NCI-H226 (cell line): ENCODE measurements at regions not wholly inside any gene's neighbourhood (a gene's known extent, or its start where the extent isn't known, plus 50 kb on each side); places are given as distances from the start of the nearest gene placed in this dataset.
A peak's percentile ranks its signal among the peaks of the same experiment; 100 is the strongest.

Experiments
- DNase-seq: peaks from one replicate; pipeline ENCODE4 v3.0.0-alpha.2; 2015

GRCh38 chr7:91636728-91637127, 243.8 kb downstream of the MTERF1 start:
- DNase-seq: no peak

DNA sequence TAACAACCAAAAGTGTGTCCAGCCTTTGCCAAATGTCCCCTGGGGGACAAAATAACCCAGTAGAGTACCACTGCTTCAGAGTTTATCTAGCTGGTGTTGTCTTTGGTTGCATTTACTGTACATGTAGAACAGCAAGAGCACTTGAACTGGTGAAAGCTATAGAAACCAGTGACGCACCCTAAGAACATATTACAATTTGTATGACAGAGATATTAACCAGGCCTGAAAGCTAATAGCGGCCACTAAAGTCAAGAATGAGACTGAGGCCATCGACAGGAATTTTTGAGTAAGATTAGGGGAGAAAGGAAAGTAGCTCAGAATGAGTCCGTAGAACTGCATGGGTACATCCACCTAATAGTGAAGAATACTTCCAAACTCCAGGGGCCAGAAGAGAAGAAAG, 236.2 kb downstream of the MTERF1 start:
- DNase-seq: no peak

DNA sequence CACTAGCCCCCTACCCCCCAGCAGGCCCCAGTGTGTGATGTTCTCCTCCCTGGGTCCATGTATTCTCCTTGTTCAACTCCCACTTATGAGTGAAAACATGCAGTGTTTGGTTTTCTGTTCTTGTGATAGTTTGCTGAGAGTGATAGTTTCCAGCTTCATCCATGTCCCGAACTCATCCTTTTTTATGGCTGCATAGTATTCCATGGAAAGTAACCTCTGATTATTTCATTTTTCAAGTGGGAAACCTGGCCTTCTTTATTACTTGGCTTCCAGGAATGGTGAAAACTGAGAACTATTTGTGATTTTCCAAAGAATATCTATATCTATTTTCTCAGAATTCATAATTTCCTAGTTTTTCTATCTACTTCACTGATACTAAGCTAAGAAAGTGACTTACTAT, 235.0 kb downstream of the MTERF1 start:
- DNase-seq: no peak

DNA sequence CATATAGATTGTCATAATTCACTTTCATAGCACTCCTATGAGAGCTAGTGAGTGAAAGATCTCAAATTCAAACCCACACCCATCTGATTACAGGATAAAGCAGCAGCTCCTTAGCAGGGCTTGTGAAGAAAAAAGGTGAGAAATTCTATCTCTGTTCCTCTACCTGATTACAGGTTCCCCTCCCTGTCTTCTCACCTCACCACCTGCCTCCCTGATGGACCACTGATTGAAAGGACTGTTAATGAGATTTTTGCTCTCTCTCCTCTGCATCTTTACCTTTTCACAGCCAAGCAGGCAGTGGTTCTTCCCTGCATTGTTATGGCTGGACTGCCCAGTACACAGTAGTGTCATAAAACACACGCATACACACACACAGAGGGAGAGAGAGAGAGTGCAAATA, 228.5 kb downstream of the MTERF1 start:
- DNase-seq: no peak

GRCh38 chr7:91653286-91653685, 227.2 kb downstream of the MTERF1 start:
- no peak for DNase-seq

- peak; percentile 62 for DNase-seq
These were observed 224.8 kb downstream of the MTERF1 start for GRCh38 chr7:91655656-91656055.

DNA sequence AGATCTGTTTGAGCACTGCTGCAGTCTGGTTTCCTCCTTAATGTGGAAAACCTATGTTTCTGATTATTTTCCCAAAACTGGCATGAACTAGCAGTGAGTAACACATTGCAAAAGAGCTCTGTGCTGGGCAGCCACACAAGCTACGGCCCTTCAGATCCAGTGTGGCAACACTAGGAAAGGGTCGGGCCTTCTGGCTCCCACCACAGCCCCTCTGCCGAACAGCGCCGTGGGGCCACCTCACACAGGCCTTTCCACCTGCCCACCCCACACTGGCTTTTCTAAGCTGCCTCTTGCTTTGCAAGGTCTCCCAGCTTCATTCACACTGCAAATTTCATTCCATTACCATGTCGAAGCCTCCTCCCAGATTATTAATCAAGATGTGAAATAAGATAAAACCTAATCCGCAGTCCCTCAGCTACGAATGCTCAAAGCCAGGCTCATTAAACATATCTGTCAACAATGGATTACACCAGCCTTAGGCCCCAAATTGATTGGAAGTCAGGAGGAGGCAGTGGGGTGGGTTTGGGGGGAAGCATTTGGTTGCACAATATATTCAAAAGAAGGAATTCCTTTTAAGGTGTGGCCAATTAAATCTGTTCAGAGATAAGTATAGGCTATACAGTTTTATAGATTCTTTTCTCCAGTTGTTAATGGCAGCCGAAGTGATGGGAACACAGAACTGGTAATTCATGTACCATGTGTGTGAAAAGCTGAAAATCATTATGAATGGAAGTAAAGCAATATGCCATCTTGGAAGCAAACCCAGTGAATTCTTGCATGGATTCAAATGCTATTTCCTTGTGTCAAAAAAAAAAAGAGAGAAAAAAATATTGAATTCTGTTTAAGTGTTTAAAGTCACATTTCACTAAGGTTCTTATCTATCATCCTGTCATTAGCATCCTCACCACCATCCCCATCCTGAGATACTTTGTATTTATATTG, 223.7 kb downstream of the MTERF1 start:
- DNase-seq: peak; percentile 80

DNA sequence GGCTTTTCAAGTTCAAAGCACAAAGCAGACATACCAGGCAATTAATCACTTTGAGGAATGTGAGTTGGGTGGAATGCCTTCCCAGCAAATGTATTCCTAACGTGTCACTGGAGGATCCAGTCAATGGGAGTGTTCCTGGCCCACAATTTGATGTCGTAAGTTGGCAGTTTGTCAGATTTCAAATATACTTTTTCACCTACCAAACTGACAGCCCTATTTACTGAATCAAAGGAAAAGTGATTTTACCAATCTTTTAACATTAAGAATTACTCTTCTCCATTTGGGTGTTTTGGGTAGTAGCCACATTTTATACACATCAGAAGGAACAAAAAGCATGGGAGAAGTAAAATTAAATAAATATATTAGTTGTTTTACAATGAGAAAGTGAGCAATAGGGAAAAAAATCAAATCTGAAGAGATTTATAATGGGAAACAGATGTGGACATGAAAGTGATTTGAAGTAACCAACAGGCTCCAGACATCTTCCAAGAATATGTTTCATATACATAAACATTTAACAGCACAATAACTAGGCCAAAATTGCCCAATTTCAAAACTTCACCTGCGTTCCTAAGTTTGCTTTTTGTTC, 222.9 kb downstream of the MTERF1 start:
- peak; percentile 95 for DNase-seq

DNA sequence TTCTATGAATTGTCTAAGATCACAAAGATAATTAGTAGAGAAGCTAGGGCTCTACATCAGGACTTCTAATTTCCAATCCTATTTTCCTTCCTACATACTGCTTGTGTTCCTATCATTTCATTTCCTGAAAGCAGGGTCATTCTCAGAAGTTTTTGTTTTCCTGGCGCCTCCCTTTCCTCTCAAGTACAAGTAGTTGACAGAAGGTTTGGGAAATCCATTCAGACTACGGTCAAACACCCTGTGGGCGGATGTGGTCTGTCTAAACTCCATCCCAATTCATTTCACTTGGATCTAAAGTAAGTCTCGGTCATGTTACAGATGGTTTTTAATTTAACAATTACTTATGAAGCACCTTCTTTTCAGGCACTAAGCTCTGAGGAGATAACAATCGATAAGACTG, 221.4 kb downstream of the MTERF1 start:
- no peak for DNase-seq

DNA sequence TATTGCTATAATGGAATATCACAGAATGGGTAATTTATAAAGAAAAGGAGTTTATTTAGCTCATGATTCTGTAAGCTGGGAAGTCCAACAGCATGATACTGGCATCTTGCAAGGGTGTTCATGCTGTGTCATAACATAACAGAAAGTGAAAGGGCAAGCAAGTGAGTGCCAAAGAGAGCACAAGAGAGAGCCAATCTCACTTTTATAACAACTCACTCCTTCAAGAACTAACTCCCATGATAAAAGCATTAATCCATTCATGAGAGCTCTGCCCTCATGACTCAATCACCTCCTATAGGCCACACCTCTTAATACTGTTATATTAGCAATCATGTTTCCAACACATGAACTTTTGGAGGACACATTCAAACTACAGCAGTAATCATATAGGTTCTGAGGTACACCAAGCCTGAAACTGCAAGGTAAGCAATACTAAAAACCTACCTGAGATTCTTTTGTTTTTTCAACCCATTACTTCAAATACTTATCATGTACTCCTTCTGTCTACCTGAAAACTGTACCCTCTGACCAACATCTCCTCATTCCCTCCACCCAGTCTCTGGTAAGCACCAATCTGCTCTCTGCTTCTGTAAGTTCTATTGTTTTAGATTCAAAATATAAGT, 219.7 kb downstream of the MTERF1 start:
- no peak for DNase-seq

- DNase-seq: no peak
These were observed 218.8 kb downstream of the MTERF1 start for GRCh38 chr7:91661727-91662126.

DNA sequence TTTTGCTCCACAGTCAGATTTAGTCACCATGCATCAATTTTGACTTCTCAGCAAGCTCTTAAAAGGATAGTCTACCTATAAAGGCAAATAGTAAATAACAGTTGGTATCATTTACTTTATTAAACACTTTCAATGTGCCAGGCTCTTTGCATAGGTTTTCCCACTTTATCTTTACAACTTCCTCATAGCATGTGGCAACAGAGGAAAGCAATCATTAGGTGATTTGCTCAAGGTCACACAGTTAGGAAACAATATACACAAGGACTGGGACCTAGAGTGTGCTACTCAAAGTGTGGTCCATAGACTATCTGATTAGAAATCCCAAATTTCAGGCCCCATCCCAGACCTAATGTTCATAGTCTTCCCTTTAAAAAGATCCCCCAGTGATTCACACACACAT, 212.3 kb downstream of the MTERF1 start:
- DNase-seq: no peak

GRCh38 chr7:91671245-91671644, 209.3 kb downstream of the MTERF1 start:
- DNase-seq: no peak

DNA sequence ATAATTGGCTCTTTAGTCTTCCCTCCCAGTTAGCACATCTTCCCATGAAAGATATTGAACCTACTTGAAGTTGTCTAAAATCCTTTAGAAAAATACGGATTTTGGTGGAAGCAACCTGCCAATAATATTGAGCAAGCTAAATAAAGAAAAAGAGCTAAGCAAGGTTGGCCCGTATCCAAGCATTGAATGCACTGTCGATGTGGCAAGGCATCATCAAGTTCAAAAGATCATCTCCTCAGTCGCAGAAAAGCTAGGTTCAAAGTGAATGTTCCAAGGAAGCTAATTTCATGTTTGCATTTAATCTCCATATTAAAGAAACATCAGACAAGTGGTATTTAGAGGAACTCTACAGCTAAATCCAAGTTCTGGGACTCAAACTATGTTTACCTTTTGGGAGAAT, 206.0 kb downstream of the MTERF1 start:
- DNase-seq: no peak

- DNase-seq: no peak
These were observed 198.8 kb downstream of the MTERF1 start for GRCh38 chr7:91681718-91682117.

- DNase-seq: peak; percentile 90
These were observed 196.7 kb downstream of the MTERF1 start for GRCh38 chr7:91683823-91684222.

DNA sequence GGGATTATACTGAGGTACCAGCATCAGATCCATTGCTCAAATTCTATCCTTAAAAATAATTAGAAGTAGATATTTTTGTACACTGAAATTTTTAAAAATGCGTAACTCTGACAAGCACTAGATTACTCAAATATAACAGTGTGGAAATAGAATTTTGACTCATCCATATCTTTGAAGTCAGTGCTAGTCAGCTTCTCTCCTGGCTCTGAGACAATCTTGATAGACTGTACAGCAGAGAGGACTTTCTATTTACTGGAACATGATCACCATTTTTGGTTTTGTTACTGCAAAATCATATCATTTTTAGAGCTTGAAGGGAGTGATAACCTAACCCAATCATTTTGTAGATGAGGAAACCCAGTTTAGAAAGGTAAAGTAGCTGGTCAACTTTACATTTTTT, 195.0 kb downstream of the MTERF1 start:
- DNase-seq: peak; percentile 70

- no peak for DNase-seq
These were observed 189.9 kb downstream of the MTERF1 start for GRCh38 chr7:91690541-91691070.

DNA sequence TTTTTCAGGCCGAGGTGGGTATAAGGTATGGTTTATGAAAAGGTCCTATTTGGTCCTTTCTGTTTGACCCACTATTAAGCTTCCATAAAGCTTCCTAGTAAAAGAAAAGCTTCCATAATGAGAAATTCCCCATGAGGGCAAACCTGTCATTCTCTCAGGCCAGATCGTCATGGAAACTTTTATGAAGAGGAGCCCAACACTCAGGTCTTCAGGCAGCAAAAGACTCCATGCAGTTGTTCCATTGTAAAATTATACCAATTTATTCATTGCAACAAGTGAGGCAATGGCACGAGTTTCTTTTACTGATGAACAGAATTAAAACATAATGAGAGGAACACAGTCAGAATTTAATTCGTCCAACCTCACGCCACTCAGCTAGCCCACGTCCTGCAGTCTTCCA, 188.6 kb downstream of the MTERF1 start:
- no peak for DNase-seq

- DNase-seq: no peak
These were observed 187.7 kb downstream of the MTERF1 start for GRCh38 chr7:91692800-91693199.

DNA sequence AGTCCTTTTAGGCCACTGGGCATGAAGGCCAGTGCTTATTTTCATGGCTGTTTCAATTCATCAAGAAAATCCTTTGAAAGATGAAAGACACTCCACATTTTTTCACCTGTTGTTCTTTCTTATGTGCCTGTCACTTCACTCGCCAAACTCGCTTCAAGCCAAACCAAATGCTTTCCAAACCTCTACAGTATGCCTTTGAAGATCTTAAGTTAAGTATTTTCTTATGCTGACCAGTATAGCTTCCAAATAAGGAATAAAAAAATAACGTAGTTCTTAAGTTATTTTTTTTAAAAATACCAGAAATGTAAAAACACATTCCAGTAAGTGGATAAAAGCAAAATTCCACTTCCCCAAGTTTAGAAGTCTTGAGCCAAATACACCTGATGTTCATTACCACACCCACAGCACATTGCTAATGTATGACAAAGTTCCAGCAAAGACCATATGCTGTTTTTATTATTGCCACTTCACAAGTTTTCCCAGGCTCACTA, 186.1 kb downstream of the MTERF1 start:
- DNase-seq: no peak

DNA sequence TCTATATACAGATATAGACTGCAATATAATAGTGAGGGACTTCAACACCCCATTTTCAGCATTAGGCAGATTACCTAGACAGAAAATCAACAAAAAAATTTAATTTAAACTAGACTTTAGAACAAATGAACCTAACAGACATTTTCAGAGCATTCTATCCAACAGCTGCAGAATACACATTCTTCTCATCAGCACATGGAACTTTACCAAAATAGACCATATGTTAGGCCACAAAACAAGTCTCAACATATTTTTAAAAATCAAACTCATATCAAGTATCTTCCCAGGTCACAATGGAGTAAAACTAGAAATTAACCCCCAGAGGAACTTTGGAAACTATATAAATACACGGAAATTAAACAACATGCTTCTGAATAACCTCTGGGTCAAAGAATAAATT, 169.6 kb downstream of the MTERF1 start:
- no peak for DNase-seq

GRCh38 chr7:91713669-91714068, 166.8 kb downstream of the MTERF1 start:
- DNase-seq: no peak
